ENCODE measurements at regions not wholly inside any gene's neighbourhood (a gene's known extent, or its start where the extent isn't known, plus 50 kb on each side); places are given as distances from the start of the nearest gene placed in this dataset.
A peak's percentile ranks its signal among the peaks of the same experiment; 100 is the strongest.
"Not testable (repeated sequence)": the region's sequence is repeated elsewhere in the genome, so short reads cannot be mapped to it uniquely, and the experiment has no call there.

DNA sequence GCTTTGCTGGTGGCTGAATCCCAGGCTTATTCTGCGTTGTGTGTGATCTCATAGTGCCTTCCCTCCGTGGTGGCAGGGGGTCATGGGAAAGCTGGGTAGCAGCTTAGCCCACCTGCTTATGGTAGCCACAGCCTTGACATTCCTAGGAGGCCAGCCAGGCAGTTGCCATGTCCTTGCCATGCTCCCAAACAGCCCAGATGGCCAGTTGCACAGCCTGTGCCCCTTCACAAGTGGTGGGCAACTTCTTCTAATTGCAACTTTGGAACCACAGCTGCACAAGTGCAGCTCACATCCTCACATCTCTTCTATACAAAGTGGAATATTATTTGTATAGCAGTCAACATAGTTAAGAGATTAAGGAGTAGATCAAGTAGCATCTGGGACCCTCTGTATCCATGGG lies 136.6 kb upstream of the PELI1 start:
- not testable (repeated sequence) for H3K36me3 ChIP-seq (ENCODE audit: control insufficient read depth, insufficient read depth, low read length); H3K27ac ChIP-seq (ENCODE audit: low read length); H3K9me3 ChIP-seq (replicated peaks; ENCODE audit: control insufficient read depth, low read depth, low read length); H3K4me3 ChIP-seq (ENCODE audit: low read length); DNase-seq; H3K27me3 ChIP-seq (ENCODE audit: control insufficient read depth, insufficient read depth, low read length)
- WGBS (ENCODE audit: insufficient coverage), result no CpG with 5 or more reads among the region's 2 CpGs
- H3K4me1 ChIP-seq (ENCODE audit: control insufficient read depth, insufficient read depth, low read length), result peaks cover 31% of the 10 kb centered on the region

DNA sequence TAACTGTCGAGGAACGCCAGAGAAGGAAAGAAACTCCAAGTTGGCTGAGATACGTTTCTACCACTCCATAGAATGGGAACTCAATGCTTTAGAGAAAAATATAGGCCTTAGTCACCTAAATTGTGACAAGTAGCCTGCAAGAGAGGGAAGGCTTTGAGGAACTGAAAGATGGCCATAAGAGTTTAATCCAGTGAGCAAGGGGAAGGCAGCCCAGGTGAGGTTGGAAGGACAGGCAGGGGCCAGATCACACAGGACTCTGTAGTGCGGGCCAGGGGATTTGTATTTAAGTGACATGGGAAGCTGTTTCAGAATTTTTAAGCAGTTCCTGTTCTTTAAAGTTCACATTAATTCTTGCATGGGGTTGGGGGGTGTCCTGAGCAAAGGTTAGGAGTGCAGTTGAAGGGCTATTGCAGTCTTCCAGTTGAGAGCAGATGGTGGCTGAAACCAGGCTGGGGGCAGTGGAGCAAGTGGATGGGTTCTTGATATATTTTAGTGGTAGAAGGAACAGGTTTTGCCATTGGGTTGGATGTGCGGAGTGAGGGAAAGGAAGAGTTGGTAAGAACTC lies 138.9 kb upstream of the PELI1 start:
- H3K27ac ChIP-seq (ENCODE audit: low read length), result peak overlapping the region; percentile 9
- H3K4me1 ChIP-seq (ENCODE audit: control insufficient read depth, insufficient read depth, low read length), result peaks cover 25% of the 10 kb centered on the region
- H3K36me3 ChIP-seq (ENCODE audit: control insufficient read depth, insufficient read depth, low read length), result no peaks in the 10 kb centered on the region
- DNase-seq, result no peak
- H3K4me3 ChIP-seq (ENCODE audit: low read length), result no peak overlapping the region
- H3K27me3 ChIP-seq (ENCODE audit: control insufficient read depth, insufficient read depth, low read length), result no peaks in the 10 kb centered on the region
- no peaks in the 10 kb centered on the region for H3K9me3 ChIP-seq (replicated peaks; ENCODE audit: control insufficient read depth, low read depth, low read length)
- 77% methylated on average over 2 of the region's 5 CpGs for WGBS (ENCODE audit: insufficient coverage)

DNA sequence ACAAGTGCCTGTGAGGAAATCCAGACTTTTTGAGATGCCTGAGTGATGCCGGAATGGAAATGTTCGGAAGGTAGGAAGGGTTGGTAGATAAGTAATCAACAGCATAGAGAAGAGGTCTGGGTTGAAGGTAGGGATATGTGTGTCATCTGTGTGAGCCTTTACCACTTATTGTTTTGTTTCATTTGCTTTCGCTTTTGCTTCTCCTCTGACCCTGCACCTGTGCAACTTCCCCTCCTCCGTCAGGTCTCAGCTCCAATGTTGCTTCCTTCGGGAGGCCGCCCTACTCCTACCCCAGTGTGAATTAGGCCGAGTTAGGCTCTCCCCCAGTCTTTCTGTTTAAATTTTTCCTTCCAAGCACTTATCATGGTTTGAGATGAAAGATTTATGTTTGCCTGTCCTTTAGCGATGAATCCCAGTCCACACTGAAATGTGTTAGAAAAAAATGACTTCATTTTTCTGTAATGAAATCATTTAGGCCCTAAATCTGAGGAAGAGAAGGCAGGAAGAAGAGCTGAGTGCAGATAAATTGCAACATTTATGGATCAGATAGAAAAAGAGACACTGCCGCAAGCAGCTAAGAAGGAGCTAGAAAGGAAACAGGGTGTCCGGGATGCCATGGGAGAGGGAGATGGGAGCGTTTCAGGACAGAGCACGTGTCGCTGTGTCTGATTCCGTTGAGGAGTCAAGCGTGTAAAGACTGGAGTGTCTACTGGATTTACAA lies 139.6 kb upstream of the PELI1 start:
- peak; percentile 60 for DNase-seq
- Histone ChIP-seq H3K27me3 (ENCODE audit: control insufficient read depth, insufficient read depth, low read length) (no peaks in the 10 kb centered on the region), H3K27ac (ENCODE audit: low read length) (peak overlapping the region; percentile 44), H3K4me3 (ENCODE audit: low read length) (no peak overlapping the region), H3K36me3 (ENCODE audit: control insufficient read depth, insufficient read depth, low read length) (no peaks in the 10 kb centered on the region), H3K4me1 (ENCODE audit: control insufficient read depth, insufficient read depth, low read length) (peaks cover 31% of the 10 kb centered on the region), H3K9me3 (replicated peaks; ENCODE audit: control insufficient read depth, low read depth, low read length) (no peaks in the 10 kb centered on the region)
- 54% methylated on average over 9 of the region's 15 CpGs for WGBS (ENCODE audit: insufficient coverage)

DNA sequence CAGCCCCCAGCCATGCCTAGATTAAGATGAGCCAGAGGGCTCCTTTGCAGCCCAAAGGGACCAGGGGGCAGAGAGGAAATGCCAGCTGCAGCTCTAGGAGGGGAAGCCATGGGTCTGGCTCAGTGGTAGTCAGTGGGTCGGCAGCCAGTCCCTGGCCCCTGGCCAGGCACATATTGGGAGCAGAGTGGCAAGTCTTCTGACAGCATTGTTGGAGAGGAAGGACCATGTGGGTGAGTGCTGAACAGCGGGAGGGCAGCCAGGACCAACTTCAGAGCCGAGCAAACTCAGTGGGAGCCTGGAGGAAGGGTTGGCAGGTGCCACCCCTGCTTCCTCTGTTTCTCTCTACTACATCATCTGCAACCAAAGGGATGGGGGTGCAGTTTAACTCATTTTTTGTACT lies 140.5 kb upstream of the PELI1 start:
- Histone ChIP-seq H3K36me3 (ENCODE audit: control insufficient read depth, insufficient read depth, low read length) (no peaks in the 10 kb centered on the region), H3K4me3 (ENCODE audit: low read length) (no peak overlapping the region), H3K27ac (ENCODE audit: low read length) (no peak overlapping the region), H3K27me3 (ENCODE audit: control insufficient read depth, insufficient read depth, low read length) (no peaks in the 10 kb centered on the region), H3K4me1 (ENCODE audit: control insufficient read depth, insufficient read depth, low read length) (peaks cover 36% of the 10 kb centered on the region), H3K9me3 (replicated peaks; ENCODE audit: control insufficient read depth, low read depth, low read length) (no peaks in the 10 kb centered on the region)
- 43% methylated on average over 3 of the region's 3 CpGs for WGBS (ENCODE audit: insufficient coverage)
- DNase-seq, result no peak

DNA sequence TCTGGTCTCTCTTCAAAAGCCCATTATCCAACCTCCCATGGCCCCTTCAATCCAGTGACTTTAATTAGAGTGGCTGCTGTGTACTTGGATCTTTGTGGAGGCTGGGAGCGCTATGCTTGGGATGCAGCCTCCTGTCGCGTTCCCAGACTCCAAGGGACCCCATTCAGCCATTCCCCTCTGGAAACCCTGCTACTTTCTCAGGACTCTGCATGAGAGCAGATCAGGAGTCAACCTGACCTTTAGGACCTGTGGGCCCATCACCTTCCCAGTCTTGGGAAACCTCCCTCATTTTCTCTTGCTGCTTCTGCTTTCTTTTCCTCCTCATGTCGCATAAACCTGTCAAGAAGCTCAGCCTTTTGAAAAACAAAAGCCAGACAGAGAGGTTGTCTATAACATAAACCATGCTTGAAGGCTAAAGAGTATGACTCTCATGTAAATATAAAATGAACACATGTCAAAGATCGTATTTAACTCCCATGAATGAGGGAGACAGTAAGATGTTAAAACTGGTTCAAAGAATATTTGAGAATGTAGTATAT lies 143.1 kb upstream of the PELI1 start:
- 83% methylated on average over 3 of the region's 5 CpGs for WGBS (ENCODE audit: insufficient coverage)
- no peaks in the 10 kb centered on the region for H3K36me3 ChIP-seq (ENCODE audit: control insufficient read depth, insufficient read depth, low read length)
- H3K9me3 ChIP-seq (replicated peaks; ENCODE audit: control insufficient read depth, low read depth, low read length), result no peaks in the 10 kb centered on the region
- DNase-seq, result no peak
- H3K27me3 ChIP-seq (ENCODE audit: control insufficient read depth, insufficient read depth, low read length), result no peaks in the 10 kb centered on the region
- peaks cover 38% of the 10 kb centered on the region for H3K4me1 ChIP-seq (ENCODE audit: control insufficient read depth, insufficient read depth, low read length)
- no peak overlapping the region for H3K27ac ChIP-seq (ENCODE audit: low read length)
- no peak overlapping the region for H3K4me3 ChIP-seq (ENCODE audit: low read length)

DNA sequence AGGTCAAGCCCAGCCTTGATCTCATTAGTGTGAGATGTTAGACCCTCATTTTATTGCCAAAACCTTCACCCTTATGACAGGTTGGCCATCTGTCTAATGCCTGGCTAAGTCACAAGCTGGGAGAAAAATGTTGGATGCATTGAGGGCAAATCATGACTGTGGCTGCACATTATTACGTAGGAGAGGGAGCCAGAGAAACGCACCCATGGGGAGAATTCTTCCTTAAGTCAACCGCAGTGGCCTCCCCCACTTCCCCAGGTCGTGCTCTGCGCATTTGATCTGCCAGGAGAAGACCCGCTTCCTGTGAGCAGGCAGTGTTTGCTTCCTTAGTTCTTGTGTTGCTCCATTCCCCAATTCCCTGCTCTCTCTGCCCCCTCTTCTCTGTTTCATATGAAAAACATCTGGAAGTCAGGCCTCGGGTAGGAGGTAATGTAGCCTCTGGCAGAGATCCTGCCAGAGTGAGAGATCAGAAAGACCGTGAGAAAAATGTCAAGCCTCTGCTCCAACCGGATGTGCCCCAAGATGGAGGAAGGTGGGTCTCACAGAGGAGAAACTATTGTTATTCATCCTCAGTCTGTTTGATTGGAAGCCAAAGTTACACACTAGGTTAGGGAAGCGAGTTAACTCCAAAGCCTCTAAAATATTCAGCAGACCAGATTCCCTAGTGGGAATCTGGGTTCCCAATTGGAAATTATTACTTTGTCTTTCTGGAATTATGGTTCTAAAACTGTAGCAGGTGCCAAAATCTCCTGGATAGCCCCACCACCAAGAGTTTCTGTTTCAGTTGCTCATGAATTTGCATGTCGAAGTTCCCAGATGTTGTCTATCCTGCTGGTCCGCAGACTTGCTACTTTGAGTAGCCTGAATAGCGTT lies 144.3 kb upstream of the PELI1 start:
- DNase-seq, result peak; percentile 92
- Histone ChIP-seq H3K27me3 (ENCODE audit: control insufficient read depth, insufficient read depth, low read length) (no peaks in the 10 kb centered on the region), H3K4me3 (ENCODE audit: low read length) (no peak overlapping the region), H3K4me1 (ENCODE audit: control insufficient read depth, insufficient read depth, low read length) (peaks cover 33% of the 10 kb centered on the region), H3K36me3 (ENCODE audit: control insufficient read depth, insufficient read depth, low read length) (no peaks in the 10 kb centered on the region), H3K9me3 (replicated peaks; ENCODE audit: control insufficient read depth, low read depth, low read length) (no peaks in the 10 kb centered on the region), H3K27ac (ENCODE audit: low read length) (peak overlapping the region; percentile 74)
- 22% methylated on average over 8 of the region's 13 CpGs for WGBS (ENCODE audit: insufficient coverage)

DNA sequence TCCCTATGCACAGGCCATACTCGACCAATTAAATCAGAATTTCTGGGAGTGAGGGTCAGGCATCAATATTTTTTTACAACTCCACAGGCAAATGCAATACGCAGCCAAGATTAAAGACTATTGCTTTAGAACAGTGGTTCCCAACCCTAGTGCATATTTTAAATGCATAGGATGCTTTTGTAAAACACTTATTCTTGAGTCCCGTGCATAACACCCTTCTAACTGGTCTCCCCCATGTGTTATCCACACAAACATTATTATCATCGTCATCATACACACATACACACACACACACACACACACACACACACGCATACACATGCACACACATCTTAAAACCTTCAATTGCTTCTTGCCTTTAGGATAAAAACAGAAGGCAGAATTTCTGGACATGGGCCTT lies 145.0 kb upstream of the PELI1 start:
- Histone ChIP-seq H3K4me1 (ENCODE audit: control insufficient read depth, insufficient read depth, low read length) (peaks cover 26% of the 10 kb centered on the region), H3K36me3 (ENCODE audit: control insufficient read depth, insufficient read depth, low read length) (no peaks in the 10 kb centered on the region), H3K27ac (ENCODE audit: low read length) (peak overlapping the region; percentile 74), H3K9me3 (replicated peaks; ENCODE audit: control insufficient read depth, low read depth, low read length) (no peaks in the 10 kb centered on the region), H3K27me3 (ENCODE audit: control insufficient read depth, insufficient read depth, low read length) (no peaks in the 10 kb centered on the region), H3K4me3 (ENCODE audit: low read length) (no peak overlapping the region)
- peak; percentile 39 for DNase-seq
- whole genome bisulfite sequencing (ENCODE audit: insufficient coverage), result 45% methylated on average over 2 of the region's 5 CpGs

DNA sequence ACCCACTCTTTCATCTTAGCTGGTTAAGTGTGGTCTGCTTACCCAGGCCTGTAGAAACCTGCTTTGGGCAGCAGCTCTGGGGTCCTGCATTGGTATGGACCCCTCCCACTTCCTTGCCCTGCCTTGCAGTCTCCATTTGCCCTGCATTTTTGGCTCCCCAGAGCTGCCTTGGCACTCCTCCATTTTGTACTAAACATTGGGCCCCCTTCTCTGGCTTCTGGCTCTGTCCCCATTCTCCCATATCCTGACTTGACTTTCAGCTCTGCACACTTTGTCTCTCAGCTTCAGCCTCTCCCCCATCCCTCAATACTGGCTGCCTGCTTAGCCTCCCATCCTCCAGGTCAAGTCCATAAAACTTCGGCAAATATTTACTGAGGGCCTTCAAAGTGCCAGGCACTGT lies 145.5 kb upstream of the PELI1 start:
- WGBS (ENCODE audit: insufficient coverage), result 63% methylated on average over 1 of the region's 1 CpG
- no peak for DNase-seq

DNA sequence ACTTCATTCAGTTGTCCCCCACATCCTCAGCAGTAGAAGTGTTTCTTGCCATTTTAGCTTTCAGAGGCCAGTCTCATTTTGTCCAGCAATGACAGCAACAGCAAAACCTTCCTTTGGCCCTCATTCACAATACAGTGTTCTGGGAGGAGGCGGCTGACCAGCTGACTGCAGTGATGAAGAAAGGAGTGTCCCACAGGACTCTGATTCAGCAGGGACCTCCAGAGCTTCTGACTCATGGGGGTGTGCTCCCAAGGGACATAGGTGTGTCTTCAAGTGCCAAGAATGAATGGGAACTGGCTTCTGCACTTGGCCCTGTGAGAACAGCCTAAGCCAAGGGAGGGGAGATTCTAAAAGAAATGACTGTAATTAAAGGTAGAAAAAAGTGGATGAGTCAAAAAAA lies 147.0 kb upstream of the PELI1 start:
- Histone ChIP-seq H3K4me3 (ENCODE audit: low read length) (no peak overlapping the region), H3K4me1 (ENCODE audit: control insufficient read depth, insufficient read depth, low read length) (peaks cover 15% of the 10 kb centered on the region), H3K36me3 (ENCODE audit: control insufficient read depth, insufficient read depth, low read length) (no peaks in the 10 kb centered on the region), H3K9me3 (replicated peaks; ENCODE audit: control insufficient read depth, low read depth, low read length) (no peaks in the 10 kb centered on the region), H3K27me3 (ENCODE audit: control insufficient read depth, insufficient read depth, low read length) (no peaks in the 10 kb centered on the region), H3K27ac (ENCODE audit: low read length) (no peak overlapping the region)
- DNase-seq, result no peak
- WGBS (ENCODE audit: insufficient coverage), result 83% methylated on average over 1 of the region's 1 CpG

More for the DNA sequence above, 145.5 kb upstream of the PELI1 start:
- no peaks in the 10 kb centered on the region for H3K36me3 ChIP-seq (ENCODE audit: control insufficient read depth, insufficient read depth, low read length)
- H3K4me3 ChIP-seq (ENCODE audit: low read length), result no peak overlapping the region
- peaks cover 22% of the 10 kb centered on the region for H3K4me1 ChIP-seq (ENCODE audit: control insufficient read depth, insufficient read depth, low read length)
- no peaks in the 10 kb centered on the region for H3K9me3 ChIP-seq (replicated peaks; ENCODE audit: control insufficient read depth, low read depth, low read length)
- H3K27me3 ChIP-seq (ENCODE audit: control insufficient read depth, insufficient read depth, low read length), result no peaks in the 10 kb centered on the region
- no peak overlapping the region for H3K27ac ChIP-seq (ENCODE audit: low read length)

Measured in muscle of leg (tissue), 3 donors.